Coronary artery (tissue), 2 donors: ENCODE measurements at regions not wholly inside any gene's neighbourhood (a gene's known extent, or its start where the extent isn't known, plus 50 kb on each side); places are given as distances from the start of the nearest gene placed in this dataset.
"Not testable (repeated sequence)": the region's sequence is repeated elsewhere in the genome, so short reads cannot be mapped to it uniquely, and the experiment has no call there.

Source experiments
- DNase-seq: peaks from one replicate; pipeline ENCODE4 v3.0.0-alpha.2; 2017; ENCODE audit warnings: low spot score
- H3K27ac ChIP-seq, 2 donors: fragments of 200-600 bp; sonication (generic); one replicate each; pipeline ENCODE4 v1.5.1; 2016 to 2019
- H3K4me3 ChIP-seq: fragments of 200-600 bp; sonication (generic); 2 replicates; pipeline ENCODE4 v1.5.1; 2016; ENCODE audit warnings: mild to moderate bottlenecking, moderate library complexity
- CTCF ChIP-seq: fragments of 200-600 bp; sonication (generic); IDR thresholded peaks from one replicate; pipeline ENCODE4 v1.5.1; 2019; ENCODE audit warnings: antibody characterized with exemption

DNA sequence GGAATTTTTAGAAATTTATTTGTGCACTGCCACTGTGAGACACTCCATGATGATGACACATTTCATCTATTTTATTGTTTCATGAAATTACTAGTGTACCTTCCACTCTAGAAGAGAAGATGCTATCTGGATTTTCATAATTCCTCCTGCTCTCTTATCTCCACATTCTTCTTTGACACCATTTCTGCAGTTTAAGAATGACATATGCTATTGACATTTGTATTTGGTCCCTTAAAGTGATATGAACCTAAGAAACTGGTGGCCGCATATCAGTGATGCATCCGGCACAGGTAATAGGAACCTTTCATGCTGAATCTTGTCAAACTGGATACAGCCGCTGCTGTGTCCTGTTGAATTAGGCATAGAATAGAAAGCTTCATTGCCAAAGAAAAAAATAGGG lies 696.3 kb downstream of the TMEM121 start:
- no peak overlapping the region for H3K27ac ChIP-seq
- no peak for DNase-seq
- TF ChIP-seq CTCF: no peak

GRCh38 chr14:106227793-106228192 lies 701.4 kb downstream of the TMEM121 start:
- DNase-seq: no peak
- TF ChIP-seq CTCF: no peak
- no peak overlapping the region for H3K4me3 ChIP-seq
- no peak overlapping the region for H3K27ac ChIP-seq

More for the DNA sequence above, 696.3 kb downstream of the TMEM121 start:
- no peak overlapping the region for H3K4me3 ChIP-seq

- H3K27ac ChIP-seq: no peak overlapping the region
- no peak for TF ChIP-seq CTCF
These were observed 702.3 kb downstream of the TMEM121 start for GRCh38 chr14:106228541-106229158.

DNA sequence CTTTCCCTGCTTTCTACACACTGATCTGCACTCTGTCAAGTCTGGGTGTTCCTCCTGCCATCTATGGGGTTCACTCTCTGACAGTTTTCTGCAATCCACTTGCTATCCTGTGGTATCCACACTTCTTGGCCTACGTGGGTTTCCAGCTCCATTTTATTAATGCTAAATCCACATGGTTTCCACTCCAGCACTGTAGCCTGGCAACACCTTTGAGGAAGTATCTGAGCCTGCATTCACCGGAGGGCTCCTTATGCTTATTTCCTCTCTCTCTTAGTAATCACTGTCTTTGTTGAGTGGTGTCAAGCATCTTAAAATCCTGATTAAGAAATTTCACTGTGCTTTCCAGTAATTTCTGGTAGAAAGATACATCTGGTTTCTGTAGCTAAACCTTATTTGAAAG lies 703.7 kb downstream of the TMEM121 start:
- no peak overlapping the region for H3K4me3 ChIP-seq
- no peak for TF ChIP-seq CTCF
- no peak for DNase-seq
- H3K27ac ChIP-seq: no peak overlapping the region

More at GRCh38 chr14:106228541-106229158, 702.3 kb downstream of the TMEM121 start:
- H3K4me3 ChIP-seq: no peak overlapping the region
- no peak for DNase-seq

DNA sequence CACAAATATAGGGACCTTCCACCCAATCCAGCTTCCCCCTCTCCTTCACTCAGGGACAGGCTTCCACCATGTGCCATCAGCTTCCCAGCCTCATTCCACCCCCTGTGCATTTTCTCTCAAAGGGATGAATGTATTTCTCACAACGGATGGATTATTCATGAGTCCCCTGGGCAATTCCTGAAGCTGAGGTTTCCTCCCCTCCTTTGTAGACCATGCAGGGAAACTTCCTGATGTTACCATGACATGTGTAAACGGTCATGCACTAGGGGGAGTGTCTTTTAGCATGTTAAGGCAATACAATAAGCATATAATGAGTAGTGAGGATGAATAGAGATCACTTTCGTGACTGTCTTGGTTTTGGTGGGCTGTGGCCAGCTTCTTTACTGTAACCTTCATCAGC lies 706.8 kb downstream of the TMEM121 start:
- H3K4me3 ChIP-seq, H3K27ac ChIP-seq, DNase-seq: not testable (repeated sequence)

GRCh38 chr14:106234525-106235254 lies 708.3 kb downstream of the TMEM121 start:
- H3K4me3 ChIP-seq, DNase-seq, H3K27ac ChIP-seq: not testable (repeated sequence)

- Histone ChIP-seq H3K4me3 (no peak overlapping the region), H3K27ac (no peak overlapping the region)
- TF ChIP-seq CTCF: no peak
- DNase-seq: no peak
These were observed 709.2 kb downstream of the TMEM121 start for GRCh38 chr14:106235356-106236159.
